NCI-H2171 treated with DMSO at 0.1 percent for 48 hours (cell line): ENCODE measurements at regions not wholly inside any gene's neighbourhood (a gene's known extent, or its start where the extent isn't known, plus 50 kb on each side); places are given as distances from the start of the nearest gene placed in this dataset.
"Not testable (repeated sequence)": the region's sequence is repeated elsewhere in the genome, so short reads cannot be mapped to it uniquely, and the experiment has no call there.

Experiments
- DNase-seq: peaks from one replicate; lab custom pipeline; 2025; lab: John Stamatoyannopoulos, UW

DNA sequence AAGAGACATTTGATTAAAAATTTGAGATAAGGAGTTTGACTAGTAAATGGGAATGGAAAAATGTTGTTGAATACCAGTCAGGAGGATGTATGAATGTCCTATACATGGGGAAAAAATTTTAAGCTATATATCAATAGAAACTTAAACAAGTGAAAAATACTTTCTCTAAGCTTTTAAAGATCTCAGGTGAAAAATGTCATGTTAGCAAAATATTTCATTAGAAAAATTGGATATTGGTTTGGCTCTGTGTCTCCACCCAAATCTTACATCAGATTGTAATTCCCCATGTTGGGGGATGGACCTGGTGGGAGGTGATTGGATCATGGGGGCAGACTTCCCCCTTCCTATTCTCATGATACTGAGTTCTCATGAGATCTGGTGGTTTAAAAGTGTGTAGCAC lies 279.6 kb upstream of the CADM2 start:
- DNase-seq, result no peak

DNA sequence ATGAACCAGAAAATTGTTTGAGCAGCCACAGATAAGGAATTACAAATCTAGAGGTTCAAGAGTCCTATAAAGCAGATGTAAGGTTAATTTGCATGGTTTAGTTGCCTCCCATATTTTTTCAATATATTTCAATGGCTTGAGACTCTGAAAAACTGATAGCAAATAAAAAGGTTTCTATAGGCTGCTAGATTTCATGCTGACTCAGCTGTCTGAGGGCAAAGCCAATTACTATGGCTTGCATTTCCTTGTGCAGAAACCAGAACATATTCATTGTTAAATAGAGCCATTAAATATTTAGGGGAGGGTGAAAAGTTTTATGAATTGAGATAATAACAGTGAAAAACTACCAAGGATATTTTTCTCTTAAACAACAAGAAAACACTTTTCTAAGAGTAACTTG lies 278.1 kb upstream of the CADM2 start:
- no peak for DNase-seq

DNA sequence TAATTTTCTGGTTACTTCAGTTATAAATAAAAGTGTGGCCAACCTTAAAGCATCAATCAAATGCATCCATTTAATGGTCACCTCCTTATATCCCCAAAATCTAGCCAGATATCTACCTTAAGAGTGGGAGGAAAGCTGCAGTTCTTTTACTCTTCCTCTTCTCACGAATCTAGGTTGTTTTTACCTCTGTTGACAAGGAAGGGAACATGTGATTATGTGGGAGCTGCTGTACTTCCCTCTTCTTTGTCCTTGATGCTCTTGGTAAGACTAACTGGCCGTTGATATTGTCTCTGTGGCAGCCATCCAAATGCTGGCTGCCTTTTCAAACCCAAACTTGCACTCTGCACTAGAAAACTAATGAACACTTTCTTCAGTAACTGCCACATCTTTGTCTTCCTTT lies 275.3 kb upstream of the CADM2 start:
- no peak for DNase-seq

DNA sequence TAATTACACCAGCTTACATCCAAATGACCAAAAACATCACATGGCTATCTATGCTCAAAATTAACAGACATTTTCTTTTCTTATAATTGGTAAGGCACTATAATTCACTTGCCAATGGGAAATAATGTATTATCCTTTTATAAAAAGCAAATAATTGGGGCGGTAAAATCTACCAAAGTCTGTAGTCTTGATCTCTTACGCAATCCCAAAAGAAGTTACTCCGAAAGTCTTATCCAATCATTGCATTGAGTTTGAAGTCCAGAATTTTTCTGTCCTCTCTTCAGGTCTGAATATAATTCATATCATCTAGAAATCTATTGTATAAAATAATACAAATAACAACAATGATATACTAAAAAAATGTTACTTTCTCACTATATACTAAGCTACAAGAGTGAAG lies 273.3 kb upstream of the CADM2 start:
- no peak for DNase-seq

DNA sequence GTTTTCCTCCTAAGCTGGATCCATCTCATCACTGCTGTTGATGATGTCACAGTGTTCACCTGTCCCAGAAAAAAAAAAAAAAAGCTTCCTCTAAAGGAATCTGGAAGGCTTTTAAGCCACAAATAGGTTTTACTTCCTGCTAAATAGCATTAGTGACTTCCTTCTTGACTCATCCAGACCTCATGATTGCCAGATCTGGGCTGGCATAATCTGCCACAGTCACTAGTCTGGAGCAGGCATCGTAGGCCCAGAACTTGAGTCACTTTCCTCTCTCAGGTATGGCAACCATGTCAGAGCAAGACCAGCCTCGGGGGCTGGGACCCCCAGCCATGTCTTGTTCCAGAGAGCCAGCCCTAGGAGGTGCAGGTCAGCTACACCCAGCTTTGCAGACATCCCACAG lies 266.5 kb upstream of the CADM2 start:
- no peak for DNase-seq

DNA sequence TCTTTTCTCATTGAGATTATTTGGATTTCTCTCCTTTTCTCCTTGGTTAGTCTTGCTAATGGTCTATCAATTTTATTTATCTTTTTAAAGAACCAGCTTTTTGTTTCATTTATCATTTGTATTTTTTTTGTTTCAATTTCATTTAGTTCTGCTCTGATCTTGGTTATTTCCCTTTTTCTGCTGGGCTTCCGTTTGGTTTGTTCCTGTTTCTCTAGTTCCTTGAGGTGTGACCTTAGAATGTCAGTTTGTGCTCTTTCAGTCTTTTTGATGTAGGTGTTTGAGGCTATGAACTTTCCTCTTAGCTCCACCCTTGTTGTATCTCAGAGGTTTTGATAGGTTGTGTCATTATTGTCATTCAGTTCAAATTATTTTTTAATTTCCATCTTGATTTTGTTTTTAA lies 248.5 kb upstream of the CADM2 start:
- not testable (repeated sequence) for DNase-seq

DNA sequence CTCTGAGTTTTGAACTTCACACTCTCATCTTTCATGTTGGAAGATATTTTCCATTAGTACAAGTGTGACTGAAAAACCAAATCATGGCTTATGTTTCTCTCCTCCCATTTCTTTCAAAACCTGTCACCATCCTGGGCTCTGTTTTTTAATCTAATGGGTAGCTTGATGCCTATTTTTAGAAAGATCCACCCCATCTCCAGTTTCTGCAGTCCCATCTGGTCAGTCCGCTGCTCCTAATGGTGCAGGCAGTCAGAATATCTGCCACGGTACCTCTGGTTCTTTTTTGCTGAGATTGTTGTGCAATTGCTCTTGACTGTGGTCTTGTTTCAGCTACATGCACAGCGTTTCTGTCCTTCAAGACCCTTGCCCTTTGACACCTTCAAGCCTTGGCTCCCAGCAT lies 240.9 kb upstream of the CADM2 start:
- DNase-seq, result peak; percentile 82

DNA sequence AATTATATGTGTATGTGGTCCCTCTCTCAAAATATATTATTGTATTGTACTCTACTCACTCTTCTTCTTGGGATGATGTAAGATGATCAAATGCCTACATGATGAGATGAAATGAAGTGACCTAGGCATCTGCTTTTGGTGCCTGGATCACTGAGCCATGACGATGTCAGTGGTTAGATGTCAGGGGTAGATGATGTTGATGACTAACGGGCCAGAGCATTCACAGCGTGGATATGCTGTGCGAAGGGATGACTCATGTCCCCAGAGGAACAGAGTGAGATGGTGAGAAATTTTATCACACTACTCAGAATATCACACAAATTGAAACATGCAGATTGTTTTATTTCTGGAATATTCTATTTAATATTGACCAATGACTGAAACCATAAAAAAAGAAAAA lies 233.9 kb upstream of the CADM2 start:
- DNase-seq, result peak; percentile 27

DNA sequence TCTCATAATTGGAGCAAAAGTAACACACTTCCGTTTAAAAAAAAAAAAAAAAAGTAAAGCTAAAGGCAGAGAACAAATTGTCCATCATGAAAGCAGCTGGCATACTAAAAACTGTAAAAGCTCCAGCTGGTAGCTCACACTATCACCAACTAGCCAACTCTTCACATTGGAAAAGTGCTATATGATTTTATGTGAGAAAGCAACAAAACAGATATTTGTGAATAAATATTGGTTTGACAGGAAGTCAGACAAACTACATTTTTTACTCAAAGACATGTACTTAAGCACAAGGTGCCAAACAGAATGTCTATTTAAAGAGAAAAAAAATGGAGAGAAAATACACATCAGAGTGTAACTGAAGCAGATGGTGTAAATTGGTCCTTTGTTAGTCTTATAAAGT lies 231.2 kb upstream of the CADM2 start:
- DNase-seq, result peak; percentile 47

DNA sequence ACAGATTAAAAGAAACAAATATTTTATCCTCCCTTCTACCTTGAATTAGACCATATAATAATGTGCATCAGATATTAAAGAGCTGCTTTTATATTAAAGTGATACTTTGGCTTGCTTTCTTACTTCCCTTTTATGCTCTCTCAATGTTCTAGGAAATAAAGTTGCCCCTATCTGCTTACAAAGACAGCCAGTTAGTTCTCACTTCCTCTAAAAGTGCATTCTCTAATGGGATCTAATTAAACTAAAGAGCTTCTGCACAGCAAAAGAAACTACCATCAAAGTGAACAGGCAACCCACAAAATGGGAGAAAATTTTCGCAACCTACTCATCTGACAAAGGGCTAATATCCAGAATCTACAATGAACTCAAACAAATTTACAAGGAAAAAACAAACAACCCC lies 224.1 kb upstream of the CADM2 start:
- not testable (repeated sequence) for DNase-seq

DNA sequence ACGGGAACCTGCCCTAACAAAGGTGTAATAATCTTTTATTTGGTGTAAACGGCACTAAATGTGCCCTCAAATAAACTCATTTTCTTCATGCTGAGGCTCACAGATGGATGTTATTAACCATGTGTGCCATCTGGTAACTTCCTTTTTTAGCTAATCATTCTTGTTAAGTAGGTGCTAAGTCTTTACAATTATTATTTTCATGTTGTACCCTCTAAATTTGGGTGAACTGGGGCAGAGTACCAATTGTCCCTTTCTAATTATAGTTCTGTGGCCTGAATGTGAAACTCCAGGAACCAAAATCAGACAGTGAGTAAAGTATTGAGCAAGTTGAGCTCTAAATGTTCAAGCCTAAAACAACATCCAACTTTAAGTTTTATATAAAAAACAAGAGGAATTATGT lies 220.7 kb upstream of the CADM2 start:
- DNase-seq, result peak; percentile 37

DNA sequence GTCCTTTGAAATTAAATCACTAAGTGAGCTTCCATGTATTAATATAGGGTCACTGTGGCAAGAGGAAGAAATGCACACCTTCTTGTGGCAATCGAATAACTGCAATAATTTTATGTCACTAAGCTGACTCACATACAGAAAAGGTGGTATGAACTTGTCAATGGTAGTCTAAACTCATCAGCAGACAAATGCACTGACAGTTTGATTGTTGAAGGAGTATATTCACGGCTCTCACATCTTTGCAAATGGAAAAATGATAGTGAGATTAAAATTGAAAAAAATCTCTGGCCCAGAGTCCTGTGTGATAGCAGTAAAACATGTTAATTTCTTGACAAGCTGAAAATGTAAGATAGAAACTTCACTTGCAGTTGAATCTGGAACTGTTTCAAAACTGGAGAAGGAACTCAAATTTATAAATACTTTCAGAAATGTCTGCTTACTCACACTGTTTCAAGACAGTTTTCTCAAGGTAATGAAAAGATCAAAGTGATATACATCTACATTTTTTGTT lies 215.8 kb upstream of the CADM2 start:
- DNase-seq, result no peak

DNA sequence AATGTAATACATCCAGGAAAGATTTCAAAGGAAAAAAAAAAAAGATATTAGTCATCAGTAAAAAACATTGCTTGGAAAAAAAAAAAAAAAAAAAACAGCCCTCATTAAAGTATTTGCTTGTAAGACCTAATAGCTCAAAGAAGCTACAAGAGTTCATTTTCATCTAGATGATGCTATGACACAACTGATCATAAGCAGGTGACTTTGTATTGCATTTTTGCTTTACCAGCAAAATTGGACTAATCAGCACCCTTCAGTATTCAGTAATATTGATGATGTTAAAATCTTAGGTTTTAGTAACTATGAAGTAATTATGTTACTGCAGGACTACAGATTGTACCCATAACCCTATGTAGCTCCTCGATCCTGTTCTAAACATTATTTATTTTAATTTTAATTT lies 214.7 kb upstream of the CADM2 start:
- no peak for DNase-seq

DNA sequence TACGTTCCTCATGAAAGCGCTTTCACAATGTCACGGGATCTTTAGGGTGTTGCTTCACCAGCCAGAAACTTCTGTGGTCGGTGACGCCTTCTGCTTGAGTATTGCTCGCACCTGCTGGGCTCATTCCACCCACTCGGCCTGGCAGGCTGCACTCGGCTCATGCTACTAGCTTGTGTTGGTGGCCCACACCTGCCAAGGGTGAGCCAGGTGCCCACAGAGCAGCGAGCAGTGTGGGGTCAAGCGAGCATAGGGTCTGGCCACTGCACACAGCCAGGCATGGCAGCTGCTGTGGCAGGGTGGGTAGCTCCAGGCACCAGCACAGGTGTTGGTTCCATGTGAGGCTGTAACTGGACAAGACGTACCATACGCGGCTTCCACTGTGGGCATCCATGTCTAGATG lies 202.9 kb upstream of the CADM2 start:
- DNase-seq, result no peak

DNA sequence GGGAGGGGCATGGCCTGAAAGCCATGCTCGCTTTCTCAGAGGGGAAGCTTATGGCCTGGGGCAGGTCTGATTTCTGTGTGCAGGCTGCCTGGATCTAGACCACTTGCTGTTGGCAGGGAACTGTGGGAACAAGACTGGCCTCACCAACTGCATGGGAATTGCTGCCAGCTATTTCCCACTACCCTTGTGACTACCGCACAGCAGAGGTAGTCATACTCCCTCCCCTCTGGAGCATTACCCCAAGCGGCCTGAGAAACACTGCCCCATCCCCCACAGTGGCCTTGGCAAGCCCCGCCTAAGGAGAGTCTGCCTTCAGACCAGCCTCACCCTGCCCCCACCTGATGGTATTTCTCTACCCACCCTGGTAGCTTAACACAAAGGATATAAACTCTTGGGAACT lies 199.4 kb upstream of the CADM2 start:
- no peak for DNase-seq

DNA sequence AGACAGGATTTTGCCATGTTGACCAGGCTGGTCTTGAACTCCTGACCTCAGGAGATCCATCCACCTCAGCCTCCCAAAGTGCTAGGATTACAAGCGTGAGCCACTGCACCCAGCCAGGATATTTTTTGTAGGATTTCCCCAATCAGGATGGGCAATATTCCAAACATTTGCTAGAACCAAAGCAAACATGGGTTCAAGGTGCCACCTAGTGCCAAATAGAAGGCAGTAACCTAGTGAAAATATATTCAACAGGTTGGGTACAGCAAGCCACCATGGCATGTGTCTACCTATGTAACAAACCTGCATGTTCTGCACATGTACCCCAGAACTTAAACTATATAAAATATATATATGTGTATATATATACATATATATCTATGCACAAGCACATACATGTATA lies 185.9 kb upstream of the CADM2 start:
- peak; percentile 2 for DNase-seq

DNA sequence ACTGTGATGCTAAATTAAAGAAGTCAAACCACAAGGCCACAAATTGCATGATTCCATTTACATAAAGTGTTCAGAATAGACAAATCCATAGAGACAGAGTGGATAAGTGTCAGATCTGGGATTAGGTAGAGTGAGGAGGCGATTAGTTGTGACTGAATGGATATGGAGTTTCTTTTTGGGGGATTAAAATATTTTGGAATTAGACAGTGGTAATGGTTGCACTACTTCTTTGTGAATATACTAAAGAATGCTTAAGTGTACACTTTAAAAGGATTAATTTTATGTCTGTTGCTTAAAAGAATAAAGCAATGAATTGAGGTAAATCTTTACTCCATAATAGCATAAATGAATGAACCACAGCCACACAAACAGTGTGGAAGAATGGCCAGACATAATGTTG lies 175.5 kb upstream of the CADM2 start:
- DNase-seq, result no peak

DNA sequence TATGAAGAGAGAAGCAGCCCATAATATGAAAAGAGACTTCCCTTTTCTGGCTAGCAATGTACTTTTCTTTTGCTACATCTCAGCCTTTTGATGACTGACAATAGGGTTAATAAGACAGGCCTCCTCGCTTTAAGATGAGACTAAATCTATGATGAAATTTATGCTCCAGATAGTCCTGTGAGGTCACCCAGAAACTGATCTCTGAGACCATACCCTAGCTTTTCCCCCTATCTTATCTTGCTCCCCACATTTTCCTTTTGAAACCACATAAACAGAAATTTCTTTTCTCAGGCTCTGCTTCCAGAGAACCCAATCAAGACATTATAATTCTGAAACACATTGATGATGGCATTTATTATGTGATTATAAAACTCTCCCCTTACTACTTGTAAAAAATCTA lies 168.8 kb upstream of the CADM2 start:
- DNase-seq, result no peak

DNA sequence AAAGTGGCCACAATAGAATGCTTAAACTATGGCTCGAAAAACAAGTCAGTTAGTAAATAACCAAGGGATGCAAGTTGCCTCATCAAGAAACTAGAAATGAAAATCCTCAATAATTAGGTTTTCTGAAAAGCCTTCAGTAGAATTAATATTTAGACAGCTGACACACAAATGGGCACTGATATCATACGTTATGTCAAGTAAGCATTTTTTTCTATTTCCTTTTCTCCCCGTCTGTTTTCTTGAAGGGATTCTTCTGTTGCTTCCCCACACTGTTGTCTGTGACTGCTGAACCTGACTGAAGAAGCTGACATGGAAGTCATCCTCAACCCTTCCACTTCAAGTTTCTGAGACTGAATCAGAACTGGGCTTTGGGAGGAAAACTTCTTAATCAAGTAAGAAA lies 151.8 kb upstream of the CADM2 start:
- no peak for DNase-seq

DNA sequence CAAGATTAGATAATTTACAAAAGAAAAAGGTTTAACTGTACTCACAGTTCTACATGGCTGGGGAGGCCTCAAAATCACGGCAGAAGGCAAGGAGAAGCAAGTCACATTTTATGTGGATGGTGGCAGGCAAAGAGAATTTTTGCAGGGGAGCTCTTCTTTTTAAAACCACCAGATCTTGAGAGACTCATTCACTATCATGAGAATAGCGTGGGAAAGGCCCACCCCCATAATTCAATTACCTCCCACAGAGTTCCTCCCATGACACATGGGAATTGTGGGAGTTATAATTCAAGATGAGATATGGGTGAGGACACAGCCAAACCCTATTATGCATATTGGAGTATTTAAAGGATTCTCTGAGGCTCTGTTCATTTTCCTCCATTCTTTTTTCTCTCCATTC lies 138.7 kb upstream of the CADM2 start:
- no peak for DNase-seq

DNA sequence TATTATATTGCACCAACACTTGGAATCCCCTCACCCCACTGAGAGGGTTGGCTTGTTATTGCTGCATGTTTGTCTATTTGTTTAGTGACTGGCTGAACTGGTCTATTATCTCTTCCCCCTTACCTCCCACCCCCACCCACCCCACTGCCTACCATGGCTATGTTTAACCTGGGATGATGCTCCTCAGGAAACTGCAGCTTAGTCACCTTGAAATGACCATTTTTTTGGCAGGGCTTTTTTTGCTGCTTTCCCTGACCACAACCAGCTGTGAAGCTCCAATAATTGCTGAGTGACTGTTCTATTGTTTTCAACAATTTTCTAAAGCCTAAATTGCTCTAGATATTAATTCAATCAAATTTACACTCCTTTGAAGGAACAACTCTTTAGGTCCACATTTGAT lies 137.9 kb upstream of the CADM2 start:
- DNase-seq, result no peak

DNA sequence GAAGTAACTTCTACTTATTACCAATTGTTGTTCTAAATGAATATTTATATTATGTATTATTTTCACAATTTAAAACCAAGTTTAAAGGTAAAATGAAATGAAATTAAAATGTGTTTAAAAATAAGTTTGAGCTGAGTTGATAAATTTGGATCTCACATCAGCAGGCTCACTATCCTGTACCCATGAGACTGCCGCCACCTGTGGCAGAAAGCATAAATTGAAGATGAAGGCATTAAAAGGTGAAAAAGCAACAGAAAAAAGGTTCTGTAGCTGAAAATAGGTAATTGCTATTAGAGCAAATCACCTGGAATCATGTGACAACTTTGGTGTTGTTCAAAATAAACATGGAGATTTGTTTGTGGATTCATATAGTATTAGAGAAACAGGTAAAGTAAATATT lies 133.0 kb upstream of the CADM2 start:
- DNase-seq, result no peak

DNA sequence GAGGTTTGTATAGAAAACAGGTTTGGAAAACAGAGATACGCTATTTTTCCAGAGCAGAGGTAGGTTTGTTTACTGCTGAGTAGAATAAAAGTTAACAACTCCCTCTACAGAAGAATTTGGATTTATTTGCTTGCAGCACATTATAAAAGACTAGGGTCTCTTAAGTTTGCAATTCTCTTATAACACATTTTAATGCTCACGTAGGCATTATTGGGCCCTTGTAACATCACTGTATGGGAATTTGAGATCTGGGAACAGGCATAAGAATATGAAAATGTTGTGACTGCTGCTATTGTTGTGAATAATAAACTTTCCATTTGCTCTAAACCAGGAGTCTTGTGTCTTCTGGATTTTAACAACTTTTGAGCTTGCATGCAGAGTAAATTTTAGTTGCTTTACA lies 128.3 kb upstream of the CADM2 start:
- DNase-seq, result no peak

DNA sequence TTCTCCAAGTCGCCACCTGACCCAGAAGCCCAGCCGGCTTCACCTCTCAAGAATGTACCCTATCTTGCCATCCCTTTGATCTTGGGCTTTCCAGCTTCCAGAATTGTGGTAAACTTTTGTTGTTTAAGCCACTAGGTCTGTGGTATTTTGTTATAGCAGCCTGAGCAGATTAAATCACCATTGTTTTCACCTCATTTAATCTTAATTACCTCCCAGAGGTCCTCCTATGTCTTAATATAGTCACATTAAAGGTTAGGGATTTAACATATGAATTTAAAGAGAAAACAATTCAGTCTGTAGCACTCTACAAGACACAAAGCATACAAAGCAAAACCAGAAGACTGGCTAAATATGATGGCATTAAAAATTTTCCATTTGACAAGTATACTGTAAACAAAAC lies 123.4 kb upstream of the CADM2 start:
- DNase-seq, result peak; percentile 12

DNA sequence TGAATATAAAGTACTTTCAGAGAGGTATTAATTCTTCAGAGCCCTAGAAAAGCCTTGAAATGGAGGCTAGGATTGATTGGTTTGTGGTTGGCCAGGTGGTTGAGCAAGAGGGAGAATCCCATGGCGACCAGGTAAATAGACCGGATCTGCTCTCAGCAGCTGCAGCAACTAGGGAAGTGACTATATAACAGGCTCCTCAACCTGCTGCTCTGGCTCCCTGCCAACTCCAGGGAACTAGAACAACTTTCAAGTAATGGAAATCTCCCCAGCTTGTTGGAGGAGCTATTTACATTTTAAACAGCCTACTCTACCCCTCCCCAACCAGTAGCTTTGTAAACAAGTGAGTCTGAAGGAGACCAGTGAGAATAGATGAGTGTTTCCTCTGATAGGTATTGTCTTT lies 121.8 kb upstream of the CADM2 start:
- DNase-seq, result peak; percentile 94
